BE2C (cell line): ENCODE measurements at regions not wholly inside any gene's neighbourhood (a gene's known extent, or its start where the extent isn't known, plus 50 kb on each side); places are given as distances from the start of the nearest gene placed in this dataset.

ENCODE experiments used
- DNase-seq: peaks from one replicate; pipeline ENCODE4 v3.0.0-alpha.2; 2020
- H3K27me3 ChIP-seq: fragments of 250-450 bp; sonication (Bioruptor Pico); 2 replicates; pipeline ENCODE4 v1.5.1; 2020; ENCODE audit warnings: mild to moderate bottlenecking
- H3K36me3 ChIP-seq: fragments of 250-450 bp; sonication (Bioruptor Pico); 2 replicates; pipeline ENCODE4 v1.5.1; 2020; ENCODE audit warnings: mild to moderate bottlenecking
- H3K4me1 ChIP-seq: fragments of 250-450 bp; sonication (Bioruptor Pico); 2 replicates; pipeline ENCODE4 v1.5.1; 2020
- H3K4me3 ChIP-seq: 2 replicates; pipeline ENCODE4 v1.5.1; 2011; ENCODE audit warnings: low read depth, low read length
- H3K9me3 ChIP-seq: fragments of 250-450 bp; sonication (Bioruptor Pico); 2 replicates; pipeline ENCODE4 v1.5.1; 2020
- CTCF ChIP-seq: IDR thresholded peaks from 2 replicates; pipeline ENCODE4 v1.5.1; 2012; ENCODE audit warnings: mild to moderate bottlenecking, low read depth, low read length

DNA sequence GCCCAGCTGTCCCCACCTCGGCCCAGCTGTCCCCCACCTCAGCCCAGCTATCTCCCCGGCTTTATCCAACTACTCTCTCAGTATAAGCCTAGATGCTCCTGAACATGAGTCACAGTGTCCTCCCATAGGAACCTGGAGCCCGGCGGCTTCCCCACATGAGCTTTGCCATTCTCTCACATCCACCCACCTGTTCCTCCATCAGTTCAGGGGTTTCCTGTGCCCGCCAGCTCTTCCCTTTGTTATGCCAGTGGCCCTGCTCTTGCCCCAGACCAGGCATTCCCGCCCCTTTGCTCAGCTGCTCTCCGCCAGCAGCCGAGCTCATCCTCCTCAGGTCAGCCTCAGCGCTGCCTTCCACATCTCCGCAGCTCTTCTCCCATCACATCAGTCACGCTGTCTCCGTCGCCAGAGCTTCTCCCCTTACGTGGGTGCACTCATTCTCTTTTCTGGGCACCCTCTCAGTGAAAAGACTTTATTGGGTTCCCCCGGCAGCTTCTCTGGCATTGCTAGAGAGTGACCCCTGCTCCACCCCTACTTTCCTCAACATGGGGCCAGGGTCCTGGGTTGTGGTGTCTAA lies 89.5 kb upstream of the CSF3R start:
- DNase-seq = no peak

GRCh38 chr1:36571106-36571505 lies 88.4 kb upstream of the CSF3R start:
- Histone ChIP-seq H3K4me3 (no peak overlapping the region), H3K4me1 (no peaks in the 10 kb centered on the region; the same call in 1 of the 2 replicates), H3K9me3 (no peaks in the 10 kb centered on the region), H3K36me3 (no peaks in the 10 kb centered on the region), H3K27me3 (no peaks in the 10 kb centered on the region)
- no peak for TF ChIP-seq CTCF
- DNase-seq = no peak

More for the DNA sequence above, 89.5 kb upstream of the CSF3R start:
- Histone ChIP-seq H3K9me3 (no peaks in the 10 kb centered on the region), H3K4me1 (no peaks in the 10 kb centered on the region; the same call in 1 of the 2 replicates), H3K4me3 (no peak overlapping the region), H3K36me3 (no peaks in the 10 kb centered on the region), H3K27me3 (no peaks in the 10 kb centered on the region)
- TF ChIP-seq CTCF = no peak

- H3K27me3 ChIP-seq = no peaks in the 10 kb centered on the region
- no peaks in the 10 kb centered on the region for H3K36me3 ChIP-seq
- no peaks in the 10 kb centered on the region for H3K9me3 ChIP-seq
- H3K4me1 ChIP-seq = no peaks in the 10 kb centered on the region
- DNase-seq = no peak
- H3K4me3 ChIP-seq = no peak overlapping the region
- TF ChIP-seq CTCF = no peak
These were observed 87.9 kb upstream of the CSF3R start for GRCh38 chr1:36570478-36571060.

DNA sequence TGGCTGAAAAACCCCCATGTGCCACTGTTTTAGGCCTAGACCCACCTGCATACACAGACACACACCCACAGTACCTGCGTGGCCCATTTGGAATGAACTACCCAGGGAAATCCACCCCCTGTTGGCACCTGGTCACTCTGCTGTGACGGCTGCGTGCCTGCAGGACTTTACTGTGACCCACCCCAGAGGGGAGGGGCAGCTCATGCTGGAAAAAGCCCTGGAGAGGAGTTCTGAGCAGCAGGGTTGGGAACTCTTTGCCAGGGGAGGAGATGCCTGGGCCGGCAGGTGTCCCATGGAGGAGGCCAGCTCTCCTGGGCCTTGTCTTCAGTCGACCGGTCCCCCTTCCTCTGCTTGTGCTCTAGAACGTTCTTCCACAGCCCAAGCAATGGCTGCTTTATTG lies 87.3 kb upstream of the CSF3R start:
- Histone ChIP-seq H3K9me3 (no peaks in the 10 kb centered on the region), H3K36me3 (no peaks in the 10 kb centered on the region), H3K4me1 (no peaks in the 10 kb centered on the region), H3K4me3 (no peak overlapping the region), H3K27me3 (no peaks in the 10 kb centered on the region)
- no peak for DNase-seq
- no peak for TF ChIP-seq CTCF

DNA sequence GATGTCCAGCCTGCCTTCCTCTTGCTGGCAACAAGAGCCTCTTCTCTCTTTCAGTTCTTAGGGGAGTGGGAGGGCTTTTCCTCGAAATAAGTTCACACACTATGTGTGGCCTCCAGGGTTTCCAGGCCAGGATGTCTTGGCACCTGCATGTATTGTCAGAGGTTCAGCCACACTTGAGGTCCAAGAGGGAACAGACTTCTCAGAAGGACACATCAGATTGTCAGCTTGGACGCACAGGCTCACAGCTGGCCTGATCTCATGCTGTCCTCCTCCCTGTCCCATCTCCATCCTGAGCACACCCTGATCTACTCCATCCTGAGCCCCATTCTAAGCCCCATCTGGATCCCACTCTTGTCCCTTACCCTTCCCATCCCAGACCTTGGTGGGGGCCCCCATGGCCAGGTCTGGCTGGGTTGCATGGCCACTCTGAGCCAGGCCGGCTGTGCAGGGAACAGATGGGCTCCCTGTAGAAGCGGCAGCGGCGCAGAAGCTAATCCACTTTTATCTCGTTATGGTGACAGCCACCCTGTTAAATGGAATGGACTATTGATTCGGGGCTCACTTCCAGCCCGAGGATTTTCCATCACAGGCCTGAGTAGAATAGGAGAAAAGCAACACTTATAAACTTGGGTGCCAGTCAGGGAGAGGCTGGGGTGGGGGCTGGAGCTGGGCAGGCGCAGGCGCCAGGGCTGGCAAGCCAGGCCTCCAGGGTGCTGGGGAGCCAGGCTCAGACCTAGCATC lies 85.1 kb upstream of the CSF3R start:
- Histone ChIP-seq H3K9me3 (no peaks in the 10 kb centered on the region), H3K36me3 (no peaks in the 10 kb centered on the region), H3K27me3 (no peaks in the 10 kb centered on the region), H3K4me1 (no peaks in the 10 kb centered on the region), H3K4me3 (no peak overlapping the region)
- no peak for DNase-seq
- TF ChIP-seq CTCF = no peak
